Activated CD8-positive, alpha-beta memory T cell treated with anti-CD3 and anti-CD28 coated beads, Interleukin-2, amount 50 U/mL, for 24 hours (primary cell): ENCODE measurements at regions not wholly inside any gene's neighbourhood (a gene's known extent, or its start where the extent isn't known, plus 50 kb on each side); places are given as distances from the start of the nearest gene placed in this dataset.

Experiments used
- DNase-seq: peaks from one replicate; pipeline ENCODE4 v3.0.0-alpha.2; 2020; ENCODE audit errors: extremely low read depth

GRCh38 chr2:62447411-62447810 lies 58.6 kb downstream of the TMEM17 start:
- DNase-seq, result no peak

- DNase-seq, result no peak
Measured at GRCh38 chr2:62446491-62446890, 59.5 kb downstream of the TMEM17 start.

GRCh38 chr2:62443886-62444285 lies 62.1 kb downstream of the TMEM17 start:
- no peak for DNase-seq

- no peak for DNase-seq
Measured at GRCh38 chr2:62443471-62443870, 62.5 kb downstream of the TMEM17 start.

- DNase-seq, result no peak
Measured at GRCh38 chr2:62441824-62442223, 64.2 kb downstream of the TMEM17 start.

GRCh38 chr2:62441421-62441820 lies 64.6 kb downstream of the TMEM17 start:
- DNase-seq, result no peak

GRCh38 chr2:62440281-62440946 lies 65.6 kb downstream of the TMEM17 start:
- DNase-seq, result no peak

- no peak for DNase-seq
Measured at GRCh38 chr2:62439425-62439824, 66.6 kb downstream of the TMEM17 start.

GRCh38 chr2:62437785-62438184 lies 68.2 kb downstream of the TMEM17 start:
- no peak for DNase-seq

GRCh38 chr2:62435720-62436119 lies 70.3 kb downstream of the TMEM17 start:
- DNase-seq, result no peak

- no peak for DNase-seq
Measured at GRCh38 chr2:62432407-62432806, 73.6 kb downstream of the TMEM17 start.

- no peak for DNase-seq
Measured at GRCh38 chr2:62431512-62431911, 74.5 kb downstream of the TMEM17 start.

- DNase-seq, result no peak
Measured at GRCh38 chr2:62430146-62430545, 75.8 kb downstream of the TMEM17 start.

- no peak for DNase-seq
Measured at GRCh38 chr2:62427146-62427545, 78.8 kb downstream of the TMEM17 start.

- DNase-seq, result no peak
Measured at GRCh38 chr2:62426154-62426912, 79.7 kb downstream of the TMEM17 start.

- no peak for DNase-seq
Measured at GRCh38 chr2:62425684-62426083, 80.3 kb downstream of the TMEM17 start.

GRCh38 chr2:62424899-62425298 lies 81.1 kb downstream of the TMEM17 start:
- no peak for DNase-seq

GRCh38 chr2:62423883-62424458 lies 82.0 kb downstream of the TMEM17 start:
- DNase-seq, result no peak

GRCh38 chr2:62423235-62423634 lies 82.8 kb downstream of the TMEM17 start:
- DNase-seq, result no peak

GRCh38 chr2:62415518-62415917 lies 90.5 kb downstream of the TMEM17 start:
- DNase-seq, result no peak

GRCh38 chr2:62415019-62415431 lies 91.0 kb downstream of the TMEM17 start:
- no peak for DNase-seq

GRCh38 chr2:62413116-62413663 lies 92.8 kb downstream of the TMEM17 start:
- DNase-seq, result no peak

GRCh38 chr2:62412347-62412742 lies 93.7 kb downstream of the TMEM17 start:
- no peak for DNase-seq
